ENCODE measurements at regions not wholly inside any gene's neighbourhood (a gene's known extent, or its start where the extent isn't known, plus 50 kb on each side); places are given as distances from the start of the nearest gene placed in this dataset.
"Not testable (repeated sequence)": the region's sequence is repeated elsewhere in the genome, so short reads cannot be mapped to it uniquely, and the experiment has no call there.

DNA sequence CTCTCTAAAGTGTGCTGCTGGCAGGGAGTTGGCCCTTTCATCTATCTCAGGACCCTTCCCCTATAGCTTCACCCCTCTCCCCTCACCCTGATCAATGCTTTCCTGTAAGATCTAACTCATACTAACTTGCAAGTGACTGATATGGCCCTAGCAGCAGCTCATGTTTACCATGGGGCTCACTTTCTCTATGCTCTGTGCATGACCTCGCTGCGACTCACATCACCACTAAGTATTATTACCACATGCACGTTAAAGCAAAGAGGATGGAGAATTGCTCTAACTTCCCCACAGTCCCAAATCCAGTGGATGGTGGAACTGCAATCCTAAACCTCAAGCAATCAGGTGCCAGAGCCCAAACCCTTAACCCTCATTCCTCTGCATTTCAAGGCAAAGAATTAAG is 626.6 kb downstream of the MID1IP1 start:
- Mint-ChIP-seq H3K36me3 (ENCODE audit: insufficient read depth) (peaks cover 1% of the 10 kb centered on the region), H3K4me1 (ENCODE audit: low read depth) (peaks cover 28% of the 10 kb centered on the region), H3K27me3 (no peaks in the 10 kb centered on the region), H3K27ac (no peak overlapping the region), H3K9me3 (ENCODE audit: low read depth) (peaks cover 24% of the 10 kb centered on the region), H3K4me3 (ENCODE audit: low read depth) (no peak overlapping the region)
- no peak for DNase-seq (ENCODE audit: low spot score, unreplicated experiment)
- TF ChIP-seq, protein P1, sequence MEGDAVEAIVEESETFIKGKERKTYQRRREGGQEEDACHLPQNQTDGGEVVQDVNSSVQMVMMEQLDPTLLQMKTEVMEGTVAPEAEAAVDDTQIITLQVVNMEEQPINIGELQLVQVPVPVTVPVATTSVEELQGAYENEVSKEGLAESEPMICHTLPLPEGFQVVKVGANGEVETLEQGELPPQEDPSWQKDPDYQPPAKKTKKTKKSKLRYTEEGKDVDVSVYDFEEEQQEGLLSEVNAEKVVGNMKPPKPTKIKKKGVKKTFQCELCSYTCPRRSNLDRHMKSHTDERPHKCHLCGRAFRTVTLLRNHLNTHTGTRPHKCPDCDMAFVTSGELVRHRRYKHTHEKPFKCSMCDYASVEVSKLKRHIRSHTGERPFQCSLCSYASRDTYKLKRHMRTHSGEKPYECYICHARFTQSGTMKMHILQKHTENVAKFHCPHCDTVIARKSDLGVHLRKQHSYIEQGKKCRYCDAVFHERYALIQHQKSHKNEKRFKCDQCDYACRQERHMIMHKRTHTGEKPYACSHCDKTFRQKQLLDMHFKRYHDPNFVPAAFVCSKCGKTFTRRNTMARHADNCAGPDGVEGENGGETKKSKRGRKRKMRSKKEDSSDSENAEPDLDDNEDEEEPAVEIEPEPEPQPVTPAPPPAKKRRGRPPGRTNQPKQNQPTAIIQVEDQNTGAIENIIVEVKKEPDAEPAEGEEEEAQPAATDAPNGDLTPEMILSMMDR (IDR thresholded peaks at IDR 0.05; ENCODE audit: unreplicated experiment), result no peak

GRCh38 chrX:39430551-39430950 is 629.3 kb downstream of the MID1IP1 start:
- peaks cover 11% of the 10 kb centered on the region for H3K9me3 Mint-ChIP-seq (ENCODE audit: low read depth)
- TF ChIP-seq, protein P1 (IDR thresholded peaks at IDR 0.05; ENCODE audit: unreplicated experiment), result no peak
- no peak overlapping the region for H3K4me3 Mint-ChIP-seq (ENCODE audit: low read depth)

DNA sequence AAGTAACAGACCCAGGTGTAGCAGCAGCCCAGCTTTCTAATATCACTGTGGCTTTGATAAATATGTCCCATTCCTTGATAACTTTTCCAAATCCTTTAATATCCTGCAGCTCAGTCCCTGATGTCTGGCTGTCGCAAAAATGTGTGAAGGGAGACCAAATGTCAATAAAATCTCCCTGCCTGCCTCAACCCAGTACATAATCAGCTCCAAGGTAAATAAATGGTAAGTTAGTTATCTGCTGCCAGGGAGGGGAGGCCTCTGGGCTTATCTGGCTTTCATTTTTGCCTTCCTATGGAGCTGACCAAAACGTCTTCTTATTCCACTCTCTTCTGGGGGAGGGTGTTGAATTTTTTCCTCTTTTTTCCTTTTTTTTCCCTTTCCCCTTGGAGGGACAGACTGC is 630.6 kb downstream of the MID1IP1 start:
- Mint-ChIP-seq H3K27ac (no peak overlapping the region), H3K9me3 (ENCODE audit: low read depth) (peaks cover 13% of the 10 kb centered on the region), H3K27me3 (no peaks in the 10 kb centered on the region), H3K4me3 (ENCODE audit: low read depth) (no peak overlapping the region), H3K4me1 (ENCODE audit: low read depth) (peaks cover 31% of the 10 kb centered on the region), H3K36me3 (ENCODE audit: insufficient read depth) (peaks cover 1% of the 10 kb centered on the region)
- TF ChIP-seq, protein P1 (IDR thresholded peaks at IDR 0.05; ENCODE audit: unreplicated experiment), result no peak
- no peak for DNase-seq (ENCODE audit: low spot score, unreplicated experiment)

More at GRCh38 chrX:39430551-39430950, 629.3 kb downstream of the MID1IP1 start:
- no peaks in the 10 kb centered on the region for H3K27me3 Mint-ChIP-seq
- DNase-seq (ENCODE audit: low spot score, unreplicated experiment), result no peak
- H3K36me3 Mint-ChIP-seq (ENCODE audit: insufficient read depth), result peaks cover 1% of the 10 kb centered on the region
- peaks cover 31% of the 10 kb centered on the region for H3K4me1 Mint-ChIP-seq (ENCODE audit: low read depth)
- H3K27ac Mint-ChIP-seq, result no peak overlapping the region

- H3K27ac Mint-ChIP-seq; H3K27me3 Mint-ChIP-seq; H3K4me3 Mint-ChIP-seq (ENCODE audit: low read depth); H3K36me3 Mint-ChIP-seq (ENCODE audit: insufficient read depth); DNase-seq (ENCODE audit: low spot score, unreplicated experiment): not testable (repeated sequence)
- Mint-ChIP-seq H3K9me3 (ENCODE audit: low read depth) (peaks cover 13% of the 10 kb centered on the region), H3K4me1 (ENCODE audit: low read depth) (peaks cover 26% of the 10 kb centered on the region)
Measured at GRCh38 chrX:39434671-39435070, 633.4 kb downstream of the MID1IP1 start.

DNA sequence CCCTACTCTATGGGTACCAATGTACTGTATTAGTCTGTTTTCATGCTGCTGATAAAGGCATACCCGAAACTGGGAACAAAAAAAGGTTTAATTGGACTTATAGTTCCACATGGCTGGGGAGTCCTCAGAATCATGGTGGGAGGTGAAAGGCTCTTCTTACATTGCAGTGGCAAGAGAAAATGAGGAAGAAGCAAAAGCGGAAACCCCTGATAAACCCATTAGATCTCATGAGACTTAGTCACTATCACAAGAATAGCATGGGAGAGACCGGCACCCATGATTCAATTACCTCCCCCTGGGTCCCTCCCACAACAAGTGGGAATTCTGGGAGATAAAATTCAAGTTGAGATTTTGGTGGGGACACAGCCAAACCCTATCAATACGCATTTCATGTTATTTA is 635.3 kb downstream of the MID1IP1 start:
- DNase-seq (ENCODE audit: low spot score, unreplicated experiment); H3K27me3 Mint-ChIP-seq; H3K27ac Mint-ChIP-seq; H3K36me3 Mint-ChIP-seq (ENCODE audit: insufficient read depth); H3K4me3 Mint-ChIP-seq (ENCODE audit: low read depth): not testable (repeated sequence)
- Mint-ChIP-seq H3K9me3 (ENCODE audit: low read depth) (peaks cover 18% of the 10 kb centered on the region), H3K4me1 (ENCODE audit: low read depth) (peaks cover 32% of the 10 kb centered on the region)

- Mint-ChIP-seq H3K27ac (peak overlapping the region; percentile 66), H3K36me3 (ENCODE audit: insufficient read depth) (no peaks in the 10 kb centered on the region), H3K4me1 (ENCODE audit: low read depth) (peaks cover 19% of the 10 kb centered on the region), H3K4me3 (ENCODE audit: low read depth) (no peak overlapping the region), H3K27me3 (no peaks in the 10 kb centered on the region), H3K9me3 (ENCODE audit: low read depth) (peaks cover 20% of the 10 kb centered on the region)
- TF ChIP-seq, protein P1 (IDR thresholded peaks at IDR 0.05; ENCODE audit: unreplicated experiment), result no peak
- no peak for DNase-seq (ENCODE audit: low spot score, unreplicated experiment)
Measured at GRCh38 chrX:39437670-39438441, 636.6 kb downstream of the MID1IP1 start.
